ENCODE measurements at regions not wholly inside any gene's neighbourhood (a gene's known extent, or its start where the extent isn't known, plus 50 kb on each side); places are given as distances from the start of the nearest gene placed in this dataset.

DNA sequence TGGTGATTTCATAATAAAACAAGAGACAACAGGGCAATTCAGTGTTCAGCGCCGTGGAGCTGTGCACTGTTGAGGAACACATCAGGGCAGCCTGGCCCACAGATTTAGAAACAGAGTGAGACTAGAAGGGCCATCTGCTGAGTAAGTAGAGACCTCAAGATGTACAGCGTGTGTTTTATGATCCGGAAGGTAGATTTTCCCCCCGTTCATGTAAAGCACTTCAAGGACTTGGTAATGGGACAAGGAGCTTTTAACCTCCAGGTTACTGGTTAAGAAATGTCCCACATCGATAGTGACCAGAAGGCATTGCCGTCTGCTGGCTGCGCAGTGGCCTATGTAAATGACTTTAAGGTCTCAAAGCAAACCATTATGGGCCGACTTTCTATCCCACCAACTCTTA lies 1057.7 kb upstream of the EEF2KMT start:
- TF ChIP-seq, protein P1, sequence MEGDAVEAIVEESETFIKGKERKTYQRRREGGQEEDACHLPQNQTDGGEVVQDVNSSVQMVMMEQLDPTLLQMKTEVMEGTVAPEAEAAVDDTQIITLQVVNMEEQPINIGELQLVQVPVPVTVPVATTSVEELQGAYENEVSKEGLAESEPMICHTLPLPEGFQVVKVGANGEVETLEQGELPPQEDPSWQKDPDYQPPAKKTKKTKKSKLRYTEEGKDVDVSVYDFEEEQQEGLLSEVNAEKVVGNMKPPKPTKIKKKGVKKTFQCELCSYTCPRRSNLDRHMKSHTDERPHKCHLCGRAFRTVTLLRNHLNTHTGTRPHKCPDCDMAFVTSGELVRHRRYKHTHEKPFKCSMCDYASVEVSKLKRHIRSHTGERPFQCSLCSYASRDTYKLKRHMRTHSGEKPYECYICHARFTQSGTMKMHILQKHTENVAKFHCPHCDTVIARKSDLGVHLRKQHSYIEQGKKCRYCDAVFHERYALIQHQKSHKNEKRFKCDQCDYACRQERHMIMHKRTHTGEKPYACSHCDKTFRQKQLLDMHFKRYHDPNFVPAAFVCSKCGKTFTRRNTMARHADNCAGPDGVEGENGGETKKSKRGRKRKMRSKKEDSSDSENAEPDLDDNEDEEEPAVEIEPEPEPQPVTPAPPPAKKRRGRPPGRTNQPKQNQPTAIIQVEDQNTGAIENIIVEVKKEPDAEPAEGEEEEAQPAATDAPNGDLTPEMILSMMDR (IDR thresholded peaks at IDR 0.05; ENCODE audit: low read depth, low read length, poor library complexity, severe bottlenecking), result no peak
- TF ChIP-seq EZH2phosphoT487 (IDR thresholded peaks at IDR 0.05; ENCODE audit: borderline replicate concordance, low read length), result no peak
